Astrocyte (in vitro differentiated cells and primary cell): ENCODE measurements at regions not wholly inside any gene's neighbourhood (a gene's known extent, or its start where the extent isn't known, plus 50 kb on each side); places are given as distances from the start of the nearest gene placed in this dataset.

Experiments used
- DNase-seq: peaks from one replicate; pipeline ENCODE4 v3.0.0-alpha.2; 2010; ENCODE audit warnings: low read depth
- FAIRE-seq: peaks from 2 replicates; lab custom pipeline; 2011; peaks lifted over from hg19 to GRCh38; lab: Jason Lieb, UNC
- H2AFZ ChIP-seq: 2 replicates; pipeline ENCODE4 v1.6.0; 2012; ENCODE audit warnings: low read depth, low read length, inconsistent platforms
- H3K27ac ChIP-seq: 2 replicates; pipeline ENCODE4 v1.5.1; 2011; ENCODE audit warnings: low read depth, low read length, inconsistent platforms
- H3K27me3 ChIP-seq: 2 replicates; pipeline ENCODE4 v1.6.0; 2011; ENCODE audit warnings: low read length, inconsistent platforms; ENCODE audit not compliant: insufficient read depth
- H3K36me3 ChIP-seq: 2 replicates; pipeline ENCODE4 v1.5.1; 2011; ENCODE audit warnings: low read length, inconsistent platforms; ENCODE audit not compliant: insufficient read depth
- H3K4me1 ChIP-seq: 2 replicates; pipeline ENCODE4 v1.5.1; 2011; ENCODE audit warnings: low read length, inconsistent platforms; ENCODE audit not compliant: insufficient read depth
- H3K4me2 ChIP-seq: 2 replicates; pipeline ENCODE4 v1.6.0; 2012; ENCODE audit warnings: low read length, inconsistent platforms
- H3K4me3 ChIP-seq: 2 replicates; pipeline ENCODE4 v1.5.1; 2011; ENCODE audit warnings: low read depth, mild to moderate bottlenecking, low read length, inconsistent platforms; ENCODE audit not compliant: insufficient read depth
- H3K79me2 ChIP-seq: 2 replicates; pipeline ENCODE4 v1.6.0; 2012; ENCODE audit warnings: mild to moderate bottlenecking, low read length, inconsistent platforms; ENCODE audit not compliant: insufficient read depth
- H3K9ac ChIP-seq: 2 replicates; pipeline ENCODE4 v1.6.0; 2012; ENCODE audit warnings: mild to moderate bottlenecking, low read length, inconsistent platforms
- H3K9me3 ChIP-seq: 2 replicates; pipeline ENCODE4 v1.5.1; 2012; ENCODE audit warnings: low read depth, mild to moderate bottlenecking, low read length, inconsistent platforms; ENCODE audit not compliant: insufficient read depth
- H4K20me1 ChIP-seq: 2 replicates; pipeline ENCODE4 v1.6.0; 2012; ENCODE audit warnings: low read length, inconsistent platforms; ENCODE audit not compliant: insufficient read depth
- H3K27ac Mint-ChIP-seq: one replicate; pipeline ENCODE4 v1.8.0; 2021; ENCODE audit warnings: mild to moderate bottlenecking, mixed read lengths; ENCODE audit not compliant: unreplicated experiment
- H3K27me3 Mint-ChIP-seq: one replicate; pipeline ENCODE4 v1.8.0; 2021; ENCODE audit warnings: low read depth, mixed read lengths; ENCODE audit not compliant: unreplicated experiment
- H3K36me3 Mint-ChIP-seq: one replicate; pipeline ENCODE4 v1.8.0; 2021; ENCODE audit warnings: low read depth, mixed read lengths; ENCODE audit not compliant: unreplicated experiment
- H3K4me1 Mint-ChIP-seq: one replicate; pipeline ENCODE4 v1.8.0; 2021; ENCODE audit warnings: low read depth, mixed read lengths; ENCODE audit not compliant: unreplicated experiment
- H3K4me3 Mint-ChIP-seq: one replicate; pipeline ENCODE4 v1.8.0; 2021; ENCODE audit warnings: mild to moderate bottlenecking, moderate library complexity, mixed read lengths; ENCODE audit not compliant: unreplicated experiment
- H3K9me3 Mint-ChIP-seq: one replicate; pipeline ENCODE4 v1.8.0; 2021; ENCODE audit warnings: mild to moderate bottlenecking, mixed read lengths; ENCODE audit not compliant: unreplicated experiment
- CTCF ChIP-seq: IDR thresholded peaks from 2 replicates; pipeline ENCODE4 v1.5.1; 2011; ENCODE audit warnings: low read depth, mild to moderate bottlenecking, inconsistent platforms, low read length, moderate library complexity; ENCODE audit not compliant: insufficient read depth
- EZH2 ChIP-seq: IDR thresholded peaks from 2 replicates; pipeline ENCODE4 v1.6.1; 2012; ENCODE audit warnings: mild to moderate bottlenecking, low read length, inconsistent platforms; ENCODE audit not compliant: insufficient read depth

- Mint-ChIP-seq H3K9me3 (no peaks in the 10 kb centered on the region), H3K36me3 (no peaks in the 10 kb centered on the region), H3K4me1 (no peaks in the 10 kb centered on the region), H3K4me3 (no peak overlapping the region), H3K27ac (no peak overlapping the region), H3K27me3 (no peaks in the 10 kb centered on the region)
- Histone ChIP-seq H3K79me2 (no peaks in the 10 kb centered on the region), H3K36me3 (no peaks in the 10 kb centered on the region), H3K9ac (no peak overlapping the region), H3K27me3 (no peaks in the 10 kb centered on the region), H3K4me2 (no peak overlapping the region), H3K27ac (no peak overlapping the region), H4K20me1 (no peaks in the 10 kb centered on the region), H3K4me1 (no peaks in the 10 kb centered on the region), H3K4me3 (no peak overlapping the region), H3K9me3 (peaks cover 2% of the 10 kb centered on the region), H2AFZ (no peak overlapping the region)
- FAIRE-seq (no peak), DNase-seq (no peak)
- no peak for TF ChIP-seq EZH2
These were observed 827.0 kb downstream of the BCL11A start for GRCh38 chr2:59726228-59727120.

GRCh38 chr2:59724746-59725145 lies 828.7 kb downstream of the BCL11A start:
- Mint-ChIP-seq H3K27ac (no peak overlapping the region), H3K4me3 (no peak overlapping the region), H3K27me3 (peaks cover 2% of the 10 kb centered on the region), H3K9me3 (no peaks in the 10 kb centered on the region), H3K36me3 (no peaks in the 10 kb centered on the region), H3K4me1 (no peaks in the 10 kb centered on the region)
- H3K4me2 ChIP-seq: no peak overlapping the region
- H3K27ac ChIP-seq: no peak overlapping the region
- TF ChIP-seq EZH2: no peak
- TF ChIP-seq CTCF: no peak
- no peaks in the 10 kb centered on the region for H4K20me1 ChIP-seq
- no peak overlapping the region for H3K4me3 ChIP-seq
- H3K9me3 ChIP-seq: peaks cover 2% of the 10 kb centered on the region
- H3K79me2 ChIP-seq: no peaks in the 10 kb centered on the region
- H3K27me3 ChIP-seq: no peaks in the 10 kb centered on the region
- DNase-seq (no peak), FAIRE-seq (no peak)
- H3K36me3 ChIP-seq: no peaks in the 10 kb centered on the region
- no peak overlapping the region for H3K9ac ChIP-seq
- no peaks in the 10 kb centered on the region for H3K4me1 ChIP-seq
- H2AFZ ChIP-seq: no peak overlapping the region

- Histone ChIP-seq H3K4me1 (no peaks in the 10 kb centered on the region), H3K27ac (no peak overlapping the region), H3K36me3 (no peaks in the 10 kb centered on the region), H3K79me2 (no peaks in the 10 kb centered on the region), H2AFZ (no peak overlapping the region), H3K4me3 (no peak overlapping the region), H3K27me3 (no peaks in the 10 kb centered on the region), H4K20me1 (no peaks in the 10 kb centered on the region), H3K9ac (no peak overlapping the region), H3K4me2 (no peak overlapping the region), H3K9me3 (peaks cover 2% of the 10 kb centered on the region)
- TF ChIP-seq EZH2 (no peak), CTCF (no peak)
- no peak for DNase-seq
- H3K36me3 Mint-ChIP-seq: no peaks in the 10 kb centered on the region
- no peaks in the 10 kb centered on the region for H3K9me3 Mint-ChIP-seq
- no peaks in the 10 kb centered on the region for H3K4me1 Mint-ChIP-seq
- no peak overlapping the region for H3K27ac Mint-ChIP-seq
- FAIRE-seq: no peak
- peaks cover 4% of the 10 kb centered on the region for H3K27me3 Mint-ChIP-seq
- H3K4me3 Mint-ChIP-seq: no peak overlapping the region
These were observed 833.1 kb downstream of the BCL11A start for GRCh38 chr2:59720296-59720866.
